Kidney epithelial cell (primary cell): ENCODE measurements at regions not wholly inside any gene's neighbourhood (a gene's known extent, or its start where the extent isn't known, plus 50 kb on each side); places are given as distances from the start of the nearest gene placed in this dataset.
A peak's percentile ranks its signal among the peaks of the same experiment; 100 is the strongest.

Experiments
- DNase-seq: peaks from one replicate; pipeline ENCODE4 v3.0.0-alpha.2; 2010; ENCODE audit warnings: low read depth
- H3K27me3 ChIP-seq: 2 replicates; pipeline ENCODE4 v1.6.0; 2011; ENCODE audit warnings: low read length; ENCODE audit not compliant: control insufficient read depth, insufficient read depth
- H3K36me3 ChIP-seq: 2 replicates; pipeline ENCODE4 v1.5.1; 2011; ENCODE audit warnings: low read length; ENCODE audit not compliant: control insufficient read depth, insufficient read depth
- H3K4me3 ChIP-seq: 2 replicates; pipeline ENCODE4 v1.5.1; 2011; ENCODE audit warnings: low read depth, mild to moderate bottlenecking, control low read depth, low read length
- TF ChIP-seq, protein P1 (sequence below): IDR thresholded peaks from 2 replicates; pipeline ENCODE4 v1.5.1; 2011; ENCODE audit warnings: mild to moderate bottlenecking, moderate library complexity, low read length, control low read depth, inconsistent platforms; ENCODE audit not compliant: insufficient read depth, poor library complexity, severe bottlenecking

DNA sequence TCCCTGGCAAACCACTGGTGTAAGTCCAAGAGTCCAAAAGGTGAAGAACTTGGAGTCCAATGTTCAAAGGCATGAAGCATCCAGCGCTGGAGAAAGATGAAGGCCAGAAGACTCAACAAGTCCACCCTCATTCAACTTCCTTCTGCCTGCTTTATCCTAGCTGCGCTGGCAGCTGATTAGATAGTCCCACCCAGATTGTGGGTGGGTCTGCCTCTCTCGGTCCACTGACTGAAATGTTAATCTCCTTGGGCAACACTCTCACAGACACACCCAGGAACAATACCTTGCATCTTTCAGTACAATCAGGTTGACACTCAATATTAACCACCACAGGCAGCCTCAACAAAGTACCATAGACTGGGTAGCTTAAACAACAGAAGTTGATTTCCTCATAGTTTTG is 245.9 kb upstream of the IGF1R start:
- TF ChIP-seq, protein P1, sequence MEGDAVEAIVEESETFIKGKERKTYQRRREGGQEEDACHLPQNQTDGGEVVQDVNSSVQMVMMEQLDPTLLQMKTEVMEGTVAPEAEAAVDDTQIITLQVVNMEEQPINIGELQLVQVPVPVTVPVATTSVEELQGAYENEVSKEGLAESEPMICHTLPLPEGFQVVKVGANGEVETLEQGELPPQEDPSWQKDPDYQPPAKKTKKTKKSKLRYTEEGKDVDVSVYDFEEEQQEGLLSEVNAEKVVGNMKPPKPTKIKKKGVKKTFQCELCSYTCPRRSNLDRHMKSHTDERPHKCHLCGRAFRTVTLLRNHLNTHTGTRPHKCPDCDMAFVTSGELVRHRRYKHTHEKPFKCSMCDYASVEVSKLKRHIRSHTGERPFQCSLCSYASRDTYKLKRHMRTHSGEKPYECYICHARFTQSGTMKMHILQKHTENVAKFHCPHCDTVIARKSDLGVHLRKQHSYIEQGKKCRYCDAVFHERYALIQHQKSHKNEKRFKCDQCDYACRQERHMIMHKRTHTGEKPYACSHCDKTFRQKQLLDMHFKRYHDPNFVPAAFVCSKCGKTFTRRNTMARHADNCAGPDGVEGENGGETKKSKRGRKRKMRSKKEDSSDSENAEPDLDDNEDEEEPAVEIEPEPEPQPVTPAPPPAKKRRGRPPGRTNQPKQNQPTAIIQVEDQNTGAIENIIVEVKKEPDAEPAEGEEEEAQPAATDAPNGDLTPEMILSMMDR = no peak
- H3K4me3 ChIP-seq = no peak overlapping the region
- DNase-seq = no peak
- H3K27me3 ChIP-seq = no peaks in the 10 kb centered on the region
- H3K36me3 ChIP-seq = no peaks in the 10 kb centered on the region

DNA sequence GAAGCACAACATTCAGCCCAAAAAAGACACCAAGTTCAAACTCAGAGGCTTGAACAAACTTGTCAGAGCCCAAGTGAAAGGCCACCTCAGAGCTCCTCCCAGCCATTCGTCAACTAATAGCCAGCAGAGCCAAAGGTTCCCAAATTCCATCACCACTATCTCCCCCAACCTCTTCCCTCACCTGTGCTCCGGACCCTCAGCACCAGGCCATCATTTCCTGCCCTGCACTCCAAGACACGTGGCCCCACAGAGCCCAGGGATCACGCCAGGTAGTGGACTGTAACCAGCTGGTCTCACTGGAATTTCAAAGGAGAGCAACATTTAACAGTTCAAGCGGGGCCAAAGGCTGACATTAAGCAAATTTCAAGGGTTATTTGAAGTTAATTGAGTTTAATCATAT is 245.2 kb upstream of the IGF1R start:
- TF ChIP-seq, protein P1 = no peak
- no peak overlapping the region for H3K4me3 ChIP-seq
- DNase-seq = no peak
- H3K27me3 ChIP-seq = no peaks in the 10 kb centered on the region
- H3K36me3 ChIP-seq = no peaks in the 10 kb centered on the region

DNA sequence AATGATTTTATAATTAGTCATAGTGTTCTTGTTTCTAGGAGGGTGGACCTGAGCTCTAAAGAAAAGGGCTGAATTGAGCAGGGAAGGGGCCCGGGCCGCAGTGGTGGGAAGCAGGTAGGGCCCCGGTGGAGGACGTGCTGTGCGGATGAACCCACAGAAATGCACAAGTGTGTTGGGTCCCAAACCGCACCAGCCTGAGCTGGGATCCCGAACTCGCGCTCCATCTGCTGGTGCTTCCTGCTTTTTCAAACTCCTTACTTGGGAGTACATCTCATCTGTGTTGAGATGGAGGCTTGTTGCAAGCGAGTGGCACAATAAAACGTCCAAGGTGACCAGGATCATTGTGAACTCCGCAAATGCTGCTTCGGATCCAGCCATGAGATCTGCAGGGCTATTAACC is 244.8 kb upstream of the IGF1R start:
- no peaks in the 10 kb centered on the region for H3K27me3 ChIP-seq
- TF ChIP-seq, protein P1 = no peak

DNA sequence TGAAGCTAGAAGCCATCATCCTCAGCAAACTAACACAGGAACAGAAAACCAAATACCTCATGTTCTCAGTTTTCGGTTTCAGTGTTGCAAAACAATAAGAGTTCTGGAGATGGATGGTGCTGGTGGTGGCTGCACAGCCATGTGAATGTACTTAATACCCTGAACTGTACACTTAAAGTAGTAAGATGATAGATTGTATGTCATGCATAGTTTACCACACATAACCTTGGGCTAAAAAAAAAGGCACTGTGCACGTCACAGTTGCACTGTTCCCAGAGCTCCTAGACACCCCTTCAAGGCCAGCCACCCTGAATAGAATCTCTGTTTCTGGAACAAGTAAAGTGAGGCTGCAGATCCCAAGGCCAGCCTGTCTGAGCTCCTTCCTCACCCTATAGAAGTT is 243.3 kb upstream of the IGF1R start:
- Histone ChIP-seq H3K36me3 (no peaks in the 10 kb centered on the region), H3K27me3 (no peaks in the 10 kb centered on the region), H3K4me3 (no peak overlapping the region)
- no peak for DNase-seq
- TF ChIP-seq, protein P1 = no peak

More for the DNA sequence above, 244.8 kb upstream of the IGF1R start:
- Histone ChIP-seq H3K4me3 (no peak overlapping the region), H3K36me3 (no peaks in the 10 kb centered on the region)
- DNase-seq = no peak

DNA sequence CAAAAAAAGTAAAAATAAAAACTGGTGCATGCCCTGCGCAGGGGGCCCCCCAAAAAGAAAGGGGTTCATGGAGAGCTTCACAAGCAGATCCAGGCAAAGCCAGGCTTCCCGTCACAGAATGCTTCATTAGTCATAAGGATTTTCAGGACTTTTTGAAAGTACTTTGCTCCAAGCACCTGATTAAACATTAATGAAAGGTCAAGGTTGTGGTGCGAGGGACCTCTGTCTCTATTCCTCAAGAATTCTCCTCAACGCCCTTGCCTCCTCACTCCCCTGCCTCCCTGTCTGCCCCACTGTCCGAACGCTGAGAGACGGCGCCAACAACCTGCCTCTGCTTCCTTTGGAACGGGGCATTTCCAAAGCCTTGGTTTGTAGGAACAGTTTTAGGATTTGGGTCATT is 240.1 kb upstream of the IGF1R start:
- TF ChIP-seq, protein P1 = no peak
- peak; percentile 51 for DNase-seq
- Histone ChIP-seq H3K27me3 (no peaks in the 10 kb centered on the region), H3K36me3 (no peaks in the 10 kb centered on the region), H3K4me3 (no peak overlapping the region)

DNA sequence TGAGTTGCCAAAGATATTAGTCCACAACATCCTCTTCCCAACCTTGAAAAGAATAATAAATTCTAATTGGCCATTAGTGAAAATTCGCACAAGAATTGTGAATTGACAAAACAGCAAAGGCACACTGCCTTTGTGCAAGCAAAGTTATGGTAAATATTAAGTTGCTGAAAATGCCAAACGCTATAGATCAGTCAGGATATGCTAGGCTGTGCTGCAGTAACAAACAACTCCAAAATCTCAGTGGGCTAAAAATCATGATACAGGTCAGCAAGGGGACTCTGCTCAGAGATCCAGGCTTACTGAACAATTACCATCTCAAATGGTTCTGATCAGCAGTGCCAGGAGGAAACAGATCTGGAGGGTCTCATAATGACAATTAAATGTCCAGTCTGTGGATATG is 238.0 kb upstream of the IGF1R start:
- TF ChIP-seq, protein P1 = no peak
- no peaks in the 10 kb centered on the region for H3K36me3 ChIP-seq
- no peaks in the 10 kb centered on the region for H3K27me3 ChIP-seq
- no peak for DNase-seq
- no peak overlapping the region for H3K4me3 ChIP-seq
